ENCODE measurements at regions not wholly inside any gene's neighbourhood (a gene's known extent, or its start where the extent isn't known, plus 50 kb on each side); places are given as distances from the start of the nearest gene placed in this dataset.
"Not testable (repeated sequence)": the region's sequence is repeated elsewhere in the genome, so short reads cannot be mapped to it uniquely, and the experiment has no call there.

DNA sequence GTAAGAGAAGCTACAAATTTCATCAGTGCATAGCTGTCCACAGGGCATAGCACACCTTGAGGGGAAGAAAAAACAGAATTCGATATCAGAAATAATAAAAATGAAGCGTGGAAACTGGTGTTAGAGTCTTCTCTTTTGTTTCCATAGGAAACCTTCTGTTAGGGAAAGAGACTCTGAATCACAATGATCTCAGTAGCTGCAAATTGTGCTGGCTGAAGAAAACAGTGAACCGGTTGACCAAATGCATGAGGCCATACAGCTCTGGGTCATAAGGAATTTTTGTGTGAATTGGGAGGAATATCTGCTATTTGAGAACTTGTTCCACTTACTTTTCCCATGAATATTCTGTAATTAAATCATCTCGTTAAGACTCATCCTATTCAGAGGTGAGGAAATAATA, 580.2 kb upstream of the NECTIN3 start:
- TF ChIP-seq POLR2AphosphoS5 (IDR thresholded peaks at IDR 0.05; ENCODE audit: low read depth, low read length) (no peak), POLR2A (IDR thresholded peaks at IDR 0.05; ENCODE audit: low read depth, low read length) (no peak), TAF1 (IDR thresholded peaks at IDR 0.05; ENCODE audit: borderline replicate concordance, low read depth, low read length) (no peak)
- DNase-seq (ENCODE audit: insufficient read length) = no peak
- FAIRE-seq = no peak

DNA sequence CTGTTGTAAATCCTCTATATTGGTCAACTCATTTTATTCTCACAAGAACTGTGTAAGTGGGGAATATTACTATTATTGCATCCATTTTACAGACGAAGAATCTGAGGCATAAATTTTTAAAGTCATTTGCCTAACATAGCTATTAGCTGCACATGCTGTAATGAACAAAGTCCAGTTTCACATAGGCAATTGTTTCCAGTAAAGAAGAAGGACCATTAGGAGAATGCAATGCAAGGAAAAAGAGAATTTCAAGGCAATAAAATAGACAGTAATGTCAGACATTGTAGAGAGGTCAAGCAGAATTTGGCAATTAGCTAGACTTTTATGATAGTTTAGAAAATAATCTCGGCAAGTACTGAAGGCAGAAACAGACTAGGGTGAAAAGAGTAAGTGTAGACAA, 578.7 kb upstream of the NECTIN3 start:
- DNase-seq (ENCODE audit: insufficient read length) = no peak
- no peak for FAIRE-seq
- no peak for TF ChIP-seq TAF1 (IDR thresholded peaks at IDR 0.05; ENCODE audit: borderline replicate concordance, low read depth, low read length)
- no peak for TF ChIP-seq POLR2A (IDR thresholded peaks at IDR 0.05; ENCODE audit: low read depth, low read length)
- TF ChIP-seq POLR2AphosphoS5 (IDR thresholded peaks at IDR 0.05; ENCODE audit: low read depth, low read length) = no peak

DNA sequence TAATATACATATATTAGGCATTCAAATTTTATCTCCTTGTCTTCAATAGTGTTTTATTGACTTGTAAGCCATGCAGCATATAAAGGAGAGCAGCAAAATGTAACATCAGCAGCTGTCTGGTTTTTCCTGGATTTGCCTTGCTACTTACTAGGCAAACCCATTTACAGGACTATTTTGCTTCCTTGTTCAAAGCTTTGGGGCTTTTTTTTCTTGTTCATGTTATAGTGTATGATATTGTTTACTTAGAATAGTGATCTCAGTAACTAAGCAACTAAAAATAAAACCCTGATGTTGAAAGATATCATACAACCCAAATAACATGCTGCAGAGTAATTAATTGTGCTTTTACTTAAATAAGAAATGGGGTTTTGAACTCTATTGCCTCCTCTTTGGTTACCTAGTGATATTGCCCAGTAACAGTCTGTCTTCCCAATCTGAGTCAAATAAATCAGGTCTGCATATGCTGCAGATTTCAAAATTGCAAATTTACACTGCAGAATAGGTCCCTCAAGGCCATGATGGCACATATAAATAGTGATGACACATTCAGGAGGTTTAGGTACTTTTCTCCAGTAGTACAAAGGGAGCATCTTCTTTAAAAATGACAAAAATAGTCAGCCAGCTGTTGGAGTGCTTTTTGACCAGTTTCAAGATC, 578.1 kb upstream of the NECTIN3 start:
- FAIRE-seq = no peak
- no peak for TF ChIP-seq POLR2A (IDR thresholded peaks at IDR 0.05; ENCODE audit: low read depth, low read length)
- no peak for TF ChIP-seq POLR2AphosphoS5 (IDR thresholded peaks at IDR 0.05; ENCODE audit: low read depth, low read length)
- TF ChIP-seq TAF1 (IDR thresholded peaks at IDR 0.05; ENCODE audit: borderline replicate concordance, low read depth, low read length) = no peak

DNA sequence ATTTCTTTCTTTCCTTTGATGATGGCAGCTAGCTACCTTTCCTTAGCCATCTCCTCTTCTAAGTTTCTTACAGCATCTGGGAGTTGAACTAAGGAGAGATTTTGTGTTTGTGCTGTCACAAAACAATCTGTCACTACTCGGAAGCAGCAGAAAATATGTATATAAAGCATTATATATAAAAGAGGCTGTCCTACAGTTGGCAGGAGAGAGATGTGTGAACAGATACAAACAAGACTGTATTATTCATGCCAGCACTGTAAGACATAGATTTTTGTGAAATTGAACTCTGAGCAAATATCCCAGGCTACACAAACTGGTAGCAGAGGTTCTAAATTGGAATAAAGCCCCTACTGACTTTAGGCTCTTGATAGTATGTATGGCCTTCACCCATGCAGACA, 577.5 kb upstream of the NECTIN3 start:
- TF ChIP-seq POLR2A (IDR thresholded peaks at IDR 0.05; ENCODE audit: low read depth, low read length) = no peak
- TF ChIP-seq POLR2AphosphoS5 (IDR thresholded peaks at IDR 0.05; ENCODE audit: low read depth, low read length) = no peak
- no peak for TF ChIP-seq TAF1 (IDR thresholded peaks at IDR 0.05; ENCODE audit: borderline replicate concordance, low read depth, low read length)
- DNase-seq (ENCODE audit: insufficient read length) (no peak), FAIRE-seq (no peak)

More for the DNA sequence above, 578.1 kb upstream of the NECTIN3 start:
- DNase-seq (ENCODE audit: insufficient read length) = no peak

DNA sequence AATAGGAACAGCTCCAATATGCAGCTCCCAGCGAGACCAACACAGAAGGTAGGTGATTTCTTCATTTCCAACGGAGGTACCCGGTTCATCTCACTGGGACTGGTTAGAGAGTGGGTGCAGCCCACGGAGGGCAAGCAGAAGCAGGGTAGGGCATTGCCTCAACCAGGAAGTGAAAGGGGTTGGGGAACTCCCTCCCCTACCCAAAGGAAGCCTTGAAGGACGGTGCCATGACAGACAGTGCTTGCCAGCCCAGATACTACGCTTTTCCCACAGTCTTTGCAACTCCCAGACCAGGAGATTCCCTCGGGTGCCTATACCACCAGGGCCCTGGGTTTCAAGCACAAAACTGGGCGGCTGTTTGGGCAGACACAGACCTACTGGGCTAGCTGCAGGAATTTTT, 576.9 kb upstream of the NECTIN3 start:
- no peak for TF ChIP-seq TAF1 (IDR thresholded peaks at IDR 0.05; ENCODE audit: borderline replicate concordance, low read depth, low read length)
- no peak for TF ChIP-seq POLR2A (IDR thresholded peaks at IDR 0.05; ENCODE audit: low read depth, low read length)
- TF ChIP-seq POLR2AphosphoS5 (IDR thresholded peaks at IDR 0.05; ENCODE audit: low read depth, low read length) = no peak
- FAIRE-seq (no peak), DNase-seq (ENCODE audit: insufficient read length) (no peak)

DNA sequence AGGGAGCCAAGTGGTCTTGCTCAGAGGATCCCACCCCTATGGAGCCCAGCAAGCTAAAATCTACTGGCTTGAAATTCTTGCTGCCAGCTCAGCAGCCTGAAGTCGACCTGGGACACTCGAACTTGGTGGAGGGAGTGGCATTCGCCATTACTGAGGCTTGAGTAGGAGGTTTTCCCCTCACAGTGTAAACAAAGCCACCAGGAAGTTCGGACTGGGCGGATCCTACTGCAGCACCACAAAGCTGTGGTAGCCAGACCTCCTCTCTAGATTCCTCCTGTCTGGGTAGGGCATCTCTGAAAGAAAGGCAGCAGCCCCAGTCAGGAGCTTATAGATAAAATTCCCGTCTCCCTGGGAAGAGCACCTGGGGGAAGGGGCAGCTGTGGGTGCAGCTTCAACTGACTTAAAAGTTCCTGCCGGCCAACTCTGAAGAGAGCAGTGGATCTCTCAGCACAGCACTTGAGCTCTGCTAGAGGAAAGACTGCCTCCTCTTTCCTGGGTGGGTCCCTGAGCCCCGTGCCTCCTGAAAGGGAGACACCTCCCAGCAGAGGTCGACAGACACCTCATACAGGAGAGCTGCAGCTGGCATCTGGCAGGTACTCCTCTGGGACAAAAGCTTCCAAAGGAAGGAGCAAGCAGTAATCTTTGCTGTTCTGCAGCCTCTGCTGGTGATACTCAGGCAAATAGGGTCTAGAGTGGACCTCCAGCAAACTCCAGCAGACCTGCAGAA, 576.3 kb upstream of the NECTIN3 start:
- DNase-seq (ENCODE audit: insufficient read length) = no peak
- no peak for FAIRE-seq
- TF ChIP-seq POLR2A (IDR thresholded peaks at IDR 0.05; ENCODE audit: low read depth, low read length) (no peak), TAF1 (IDR thresholded peaks at IDR 0.05; ENCODE audit: borderline replicate concordance, low read depth, low read length) (no peak), POLR2AphosphoS5 (IDR thresholded peaks at IDR 0.05; ENCODE audit: low read depth, low read length) (no peak)

DNA sequence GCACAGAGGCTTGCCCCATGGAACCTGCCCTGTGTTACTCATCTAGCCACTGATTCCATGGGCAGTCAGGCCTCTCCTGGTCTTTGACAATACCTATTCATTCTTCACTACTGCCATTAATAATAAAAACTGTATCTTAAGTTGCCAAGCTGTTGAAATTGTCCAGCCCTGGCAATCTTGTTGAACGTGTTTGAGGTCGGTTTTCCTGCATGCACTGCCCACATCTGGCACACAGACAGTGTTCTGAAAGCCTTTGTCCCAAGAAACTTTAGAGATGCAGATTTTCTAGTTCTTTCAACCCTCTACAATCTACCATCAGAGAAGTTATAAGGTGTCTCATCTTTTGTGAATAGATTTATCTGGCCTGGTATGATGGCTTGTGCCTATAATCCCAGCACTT, 567.2 kb upstream of the NECTIN3 start:
- FAIRE-seq = no peak
- no peak for TF ChIP-seq POLR2A (IDR thresholded peaks at IDR 0.05; ENCODE audit: low read depth, low read length)
- TF ChIP-seq POLR2AphosphoS5 (IDR thresholded peaks at IDR 0.05; ENCODE audit: low read depth, low read length) = no peak
- no peak for TF ChIP-seq TAF1 (IDR thresholded peaks at IDR 0.05; ENCODE audit: borderline replicate concordance, low read depth, low read length)

DNA sequence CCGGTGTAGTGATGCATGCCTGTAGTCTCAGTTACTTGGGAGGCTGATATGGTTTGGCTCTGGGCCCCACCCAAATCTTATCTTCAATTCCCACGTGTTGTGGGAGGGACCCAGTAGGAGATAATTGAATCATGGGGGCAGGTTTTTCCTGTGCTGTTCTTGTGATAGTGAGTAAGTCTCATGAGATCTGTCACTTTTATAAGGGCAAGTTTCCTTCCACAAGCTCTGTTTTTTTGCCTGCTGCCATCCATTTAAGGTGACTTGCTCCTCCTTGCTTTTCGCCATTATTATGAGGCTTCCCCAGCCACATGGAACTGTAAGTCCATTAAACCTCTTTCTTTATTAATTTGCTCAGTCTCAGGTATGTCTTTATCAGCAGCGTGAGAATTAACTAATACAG, 566.7 kb upstream of the NECTIN3 start:
- FAIRE-seq (no peak), DNase-seq (ENCODE audit: insufficient read length) (no peak)
- TF ChIP-seq TAF1 (IDR thresholded peaks at IDR 0.05; ENCODE audit: borderline replicate concordance, low read depth, low read length) (no peak), POLR2AphosphoS5 (IDR thresholded peaks at IDR 0.05; ENCODE audit: low read depth, low read length) (no peak), POLR2A (IDR thresholded peaks at IDR 0.05; ENCODE audit: low read depth, low read length) (no peak)

More for the DNA sequence above, 567.2 kb upstream of the NECTIN3 start:
- no peak for DNase-seq (ENCODE audit: insufficient read length)

DNA sequence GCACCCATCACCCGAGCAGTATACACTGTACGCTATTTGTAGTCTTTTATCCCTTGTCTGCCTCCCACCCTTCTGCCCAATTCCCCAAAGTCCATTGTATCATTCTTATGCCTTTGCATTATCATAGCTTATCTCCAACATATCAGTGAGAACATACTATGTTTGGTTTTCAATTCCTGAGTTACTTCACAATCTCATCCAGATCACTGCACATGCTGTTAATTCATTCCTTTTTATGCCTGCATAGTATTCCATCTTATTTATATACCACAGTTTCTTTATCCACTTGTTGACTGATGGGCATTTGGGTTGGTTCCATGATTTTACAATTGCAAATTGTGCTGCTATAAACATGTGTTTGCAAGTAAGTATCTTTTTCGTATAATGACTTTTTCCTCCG, 564.7 kb upstream of the NECTIN3 start:
- FAIRE-seq = no peak

DNA sequence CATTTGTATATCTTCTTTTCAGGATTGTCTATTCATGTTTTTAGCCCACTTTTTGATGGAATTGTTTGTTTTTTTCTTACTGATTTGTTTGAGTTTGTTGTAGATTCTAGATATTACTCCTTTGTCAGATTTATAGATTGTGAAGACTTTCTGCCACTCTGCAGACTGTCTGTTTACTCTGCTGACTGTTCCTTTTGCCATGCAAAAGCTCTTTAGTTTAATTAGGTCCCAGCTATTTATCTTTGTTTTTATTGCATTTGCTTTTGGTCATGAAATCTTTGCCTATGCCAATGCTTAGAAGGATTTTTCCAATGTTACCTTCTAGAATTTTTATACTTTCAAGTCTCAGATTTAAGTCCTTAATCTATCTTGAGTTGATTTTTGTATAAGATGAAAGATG, 564.0 kb upstream of the NECTIN3 start:
- DNase-seq (ENCODE audit: insufficient read length); FAIRE-seq: not testable (repeated sequence)

More for the DNA sequence above, 564.7 kb upstream of the NECTIN3 start:
- TF ChIP-seq TAF1 (IDR thresholded peaks at IDR 0.05; ENCODE audit: borderline replicate concordance, low read depth, low read length) (no peak), POLR2A (IDR thresholded peaks at IDR 0.05; ENCODE audit: low read depth, low read length) (no peak), POLR2AphosphoS5 (IDR thresholded peaks at IDR 0.05; ENCODE audit: low read depth, low read length) (no peak)
- no peak for DNase-seq (ENCODE audit: insufficient read length)

DNA sequence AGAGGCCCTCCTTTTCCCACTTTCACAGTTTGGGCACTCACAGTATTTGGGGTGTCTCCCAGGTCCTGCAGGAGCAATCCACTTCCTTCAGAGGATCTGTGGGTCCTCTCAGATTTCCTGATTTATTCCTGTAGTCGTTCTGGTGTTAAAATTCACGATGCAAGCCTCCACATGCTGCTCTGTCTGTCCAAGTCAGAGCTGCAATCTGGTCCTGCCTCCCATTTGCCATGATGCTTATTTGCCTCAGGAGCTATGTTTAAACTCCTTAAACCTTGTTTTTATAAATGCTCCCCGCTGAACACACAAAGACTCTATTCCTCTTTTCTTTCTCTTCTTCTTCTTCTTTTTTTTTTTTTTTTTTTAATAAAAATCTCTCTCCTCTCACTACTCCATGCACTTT, 558.7 kb upstream of the NECTIN3 start:
- TF ChIP-seq TAF1 (IDR thresholded peaks at IDR 0.05; ENCODE audit: borderline replicate concordance, low read depth, low read length) = no peak
- no peak for TF ChIP-seq POLR2A (IDR thresholded peaks at IDR 0.05; ENCODE audit: low read depth, low read length)
- TF ChIP-seq POLR2AphosphoS5 (IDR thresholded peaks at IDR 0.05; ENCODE audit: low read depth, low read length) = no peak
- DNase-seq (ENCODE audit: insufficient read length) (no peak), FAIRE-seq (no peak)

DNA sequence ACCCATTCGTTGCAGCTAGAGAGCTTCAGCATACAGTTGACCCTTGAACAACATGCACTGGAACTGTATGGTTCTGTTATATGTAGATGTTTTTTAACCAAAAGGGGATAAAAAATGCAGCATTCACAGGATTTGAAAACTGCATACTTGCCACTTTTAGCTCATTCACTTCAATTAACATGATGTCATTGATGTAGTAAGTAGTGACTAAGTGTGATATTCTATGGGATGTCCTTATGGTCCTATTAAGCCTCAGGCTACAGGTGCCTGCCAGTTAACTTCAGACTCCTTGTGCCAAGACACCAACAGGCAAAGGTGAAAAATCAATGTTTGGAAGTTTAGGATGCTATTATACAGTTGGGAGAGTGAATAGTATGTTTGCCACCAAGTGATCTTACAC, 553.6 kb upstream of the NECTIN3 start:
- no peak for DNase-seq (ENCODE audit: insufficient read length)
- no peak for TF ChIP-seq POLR2AphosphoS5 (IDR thresholded peaks at IDR 0.05; ENCODE audit: low read depth, low read length)
- TF ChIP-seq TAF1 (IDR thresholded peaks at IDR 0.05; ENCODE audit: borderline replicate concordance, low read depth, low read length) = no peak
- TF ChIP-seq POLR2A (IDR thresholded peaks at IDR 0.05; ENCODE audit: low read depth, low read length) = no peak
- no peak for FAIRE-seq

Data from GM12892 (cell line).